GM19025 (cell line): ENCODE measurements at regions not wholly inside any gene's neighbourhood (a gene's known extent, or its start where the extent isn't known, plus 50 kb on each side); places are given as distances from the start of the nearest gene placed in this dataset.

ENCODE experiments used
- ATAC-seq: cut with Tn5 transposase; IDR thresholded peaks from one replicate; pipeline ENCODE4 v1.9.1; 2021; ENCODE audit warnings: mild to moderate bottlenecking, low read depth, moderate library complexity; ENCODE audit not compliant: unreplicated experiment

DNA sequence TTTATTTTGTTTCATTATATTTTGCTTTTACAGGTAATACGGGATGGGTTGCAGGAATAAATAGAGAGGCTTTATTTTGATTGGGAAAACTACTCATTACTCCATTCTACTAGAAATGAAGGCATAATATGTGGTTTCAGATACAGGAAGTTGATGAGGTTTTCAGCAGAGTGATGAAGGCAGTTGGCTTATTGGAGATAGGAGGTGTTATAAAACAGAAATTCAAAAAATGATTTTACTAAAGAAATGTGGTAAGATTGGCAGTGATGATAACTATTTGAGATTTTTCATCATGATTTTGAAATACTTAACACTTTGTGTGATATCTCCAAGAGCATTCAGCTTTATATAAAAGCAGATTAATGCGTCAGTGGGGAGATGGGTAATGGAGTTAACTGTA, 1445.7 kb upstream of the CADM2 start:
- ATAC-seq, result no peak

- no peak for ATAC-seq
Observed at GRCh38 chr3:83513677-83514076, 1445.1 kb upstream of the CADM2 start.

DNA sequence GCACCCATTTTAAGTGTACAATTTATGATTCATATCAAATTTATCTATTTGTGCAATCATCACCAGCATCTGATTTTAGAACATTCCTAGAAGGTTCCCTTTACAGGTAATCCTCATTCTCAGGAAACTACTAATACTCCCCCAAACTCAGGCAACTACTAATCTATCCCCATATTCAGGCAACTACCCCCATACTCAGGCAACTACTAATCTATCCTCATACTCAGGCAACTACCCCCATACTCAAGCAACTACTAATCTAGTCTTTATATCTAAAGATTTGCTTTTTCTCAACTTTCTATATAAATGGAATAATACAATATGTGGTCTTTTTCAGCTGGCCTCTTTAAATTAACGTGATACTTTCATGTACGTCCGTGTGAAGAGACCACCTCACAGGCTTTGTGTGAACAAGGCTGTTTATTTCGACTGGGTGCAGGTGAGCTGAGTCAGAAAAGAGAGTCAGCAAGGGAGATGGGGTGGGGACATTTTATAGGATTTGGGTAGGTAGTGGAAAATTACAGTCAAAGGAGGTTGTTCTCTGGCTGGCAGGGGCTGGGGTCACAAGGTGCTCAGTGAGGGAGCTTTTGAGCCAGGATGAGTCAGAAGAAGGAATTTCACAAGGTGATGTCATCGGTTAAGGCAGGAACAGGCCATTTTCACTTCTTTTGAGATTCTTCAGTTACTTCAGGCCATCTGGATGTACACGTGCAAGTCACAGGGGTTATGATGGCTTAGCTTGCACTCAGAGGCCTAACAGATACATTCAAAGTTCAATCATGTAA, 1444.5 kb upstream of the CADM2 start:
- no peak for ATAC-seq

DNA sequence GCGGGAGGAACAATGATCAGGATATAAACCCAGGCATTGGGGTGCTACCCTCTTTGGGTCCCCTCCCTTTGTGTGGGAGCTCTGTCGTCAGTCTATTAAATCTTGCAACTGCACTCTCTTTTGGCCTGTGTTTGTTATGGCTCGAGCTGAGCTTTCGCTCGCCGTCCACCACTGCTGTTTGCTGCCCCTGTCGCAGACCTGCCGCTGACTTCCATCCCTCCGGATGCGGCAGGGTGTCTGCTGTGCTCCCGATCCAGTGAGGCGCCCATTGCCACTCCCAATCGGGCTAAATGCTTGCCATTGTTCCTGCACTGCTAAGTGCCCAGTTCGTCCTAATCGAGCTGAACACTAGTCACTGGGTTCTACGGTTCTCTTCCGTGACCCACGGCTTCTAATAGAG, 1443.7 kb upstream of the CADM2 start:
- ATAC-seq, result no peak

DNA sequence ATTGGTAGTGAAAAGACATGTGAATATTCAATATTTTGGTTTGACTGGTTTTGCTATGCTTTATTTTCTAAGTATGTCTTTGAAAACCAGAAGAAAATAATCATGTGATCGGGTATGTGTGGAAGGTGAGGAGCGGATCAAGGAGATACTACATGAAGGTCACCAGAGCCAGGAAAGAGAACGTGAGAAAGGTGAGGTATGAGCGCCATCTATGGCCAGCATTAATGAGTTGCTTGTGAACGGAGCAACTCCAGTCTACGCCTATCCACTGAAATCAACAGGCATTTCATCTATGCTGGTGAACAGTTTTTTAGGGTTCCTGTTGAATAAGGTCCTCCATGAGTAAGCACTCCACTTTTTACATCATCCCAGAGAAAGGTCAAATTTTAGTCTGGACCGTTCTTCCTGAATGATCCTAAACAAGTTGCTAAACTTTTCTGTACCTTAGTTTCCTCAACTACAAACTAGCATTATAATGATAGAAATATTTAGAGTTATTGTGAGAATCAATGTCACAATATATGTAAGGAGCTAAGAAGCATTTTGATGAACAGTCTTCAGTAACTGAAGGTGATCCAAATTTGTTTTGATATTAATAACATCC, 1435.2 kb upstream of the CADM2 start:
- ATAC-seq, result peak; percentile 74

DNA sequence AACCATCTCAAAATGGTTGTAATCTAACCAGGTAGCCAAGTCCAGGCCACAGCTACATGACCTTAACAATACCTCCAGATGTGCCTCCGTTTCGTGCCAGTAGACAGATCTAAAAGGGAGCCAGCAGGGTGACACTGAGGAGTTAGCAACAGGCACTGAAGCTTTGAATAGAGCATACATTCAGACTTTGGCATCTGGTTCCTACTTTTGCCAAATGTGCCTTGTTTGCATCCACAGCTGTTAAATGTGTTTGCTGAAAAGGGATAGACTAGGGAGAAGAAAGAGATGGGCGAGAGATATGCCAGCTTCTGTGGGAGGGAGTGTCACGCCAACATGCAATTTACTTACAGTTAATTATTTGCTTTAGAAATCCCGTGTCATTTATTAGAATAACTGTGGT, 1433.9 kb upstream of the CADM2 start:
- no peak for ATAC-seq

- no peak for ATAC-seq
Observed at GRCh38 chr3:83559082-83559481, 1399.7 kb upstream of the CADM2 start.

GRCh38 chr3:83567935-83568334, 1390.9 kb upstream of the CADM2 start:
- ATAC-seq, result no peak

DNA sequence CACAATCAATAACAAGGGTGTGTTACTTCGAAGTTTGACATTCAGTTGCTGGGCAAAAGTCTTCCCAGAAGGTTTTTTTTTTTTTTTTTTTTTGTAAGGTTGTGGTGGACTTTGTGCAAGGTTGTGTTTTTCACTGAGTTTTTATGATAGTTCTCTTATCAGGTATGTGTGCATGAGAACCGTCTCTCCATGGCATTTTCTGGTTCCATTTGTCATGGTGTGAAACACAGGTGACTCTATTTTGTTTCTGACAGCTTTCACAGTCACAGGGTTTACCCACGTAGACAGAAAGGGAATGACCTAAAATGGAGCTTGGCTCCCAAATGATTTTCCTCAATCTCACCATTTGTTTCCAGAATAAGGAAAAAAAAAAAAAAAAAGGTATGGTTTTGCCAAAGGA, 1377.2 kb upstream of the CADM2 start:
- ATAC-seq, result no peak

DNA sequence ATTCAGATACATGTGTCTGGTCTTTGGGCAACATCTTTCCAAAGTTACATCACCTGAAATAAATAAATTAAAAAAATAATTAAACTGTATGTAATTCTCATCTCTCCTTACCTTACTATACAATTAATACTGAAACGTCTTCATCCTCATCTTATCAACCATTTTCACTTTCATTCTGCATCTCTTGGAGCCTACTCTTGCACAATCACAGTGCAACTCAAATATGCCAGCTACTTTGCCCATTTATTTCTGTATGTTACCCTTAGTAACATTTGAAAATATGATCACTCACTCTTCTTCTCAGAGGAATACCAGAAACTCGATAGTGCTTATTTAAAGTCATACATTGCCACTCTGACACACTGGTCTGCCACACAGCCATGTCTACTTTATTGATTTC, 1357.1 kb upstream of the CADM2 start:
- ATAC-seq, result no peak

- ATAC-seq, result no peak
Observed at GRCh38 chr3:83622526-83622925, 1336.3 kb upstream of the CADM2 start.

- ATAC-seq, result no peak
Observed at GRCh38 chr3:83625261-83625660, 1333.5 kb upstream of the CADM2 start.

DNA sequence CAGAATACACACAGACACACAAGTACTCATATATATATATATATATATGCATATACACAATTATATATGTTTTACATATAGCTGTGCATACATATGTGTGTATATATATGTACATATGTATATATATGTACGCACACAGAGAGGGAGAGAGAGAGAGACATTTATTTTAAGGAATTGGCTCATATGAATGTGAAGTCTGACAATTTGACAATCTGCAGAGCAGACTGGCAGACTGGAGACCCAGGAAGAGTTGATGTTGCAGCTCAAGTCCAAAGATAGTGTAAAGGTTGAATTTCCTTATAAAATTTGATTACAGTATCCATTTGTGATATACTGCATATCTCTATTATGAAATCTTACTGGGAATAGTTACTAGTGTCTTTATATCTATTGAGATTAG, 1330.3 kb upstream of the CADM2 start:
- ATAC-seq, result no peak

GRCh38 chr3:83632526-83632925, 1326.3 kb upstream of the CADM2 start:
- ATAC-seq, result no peak

DNA sequence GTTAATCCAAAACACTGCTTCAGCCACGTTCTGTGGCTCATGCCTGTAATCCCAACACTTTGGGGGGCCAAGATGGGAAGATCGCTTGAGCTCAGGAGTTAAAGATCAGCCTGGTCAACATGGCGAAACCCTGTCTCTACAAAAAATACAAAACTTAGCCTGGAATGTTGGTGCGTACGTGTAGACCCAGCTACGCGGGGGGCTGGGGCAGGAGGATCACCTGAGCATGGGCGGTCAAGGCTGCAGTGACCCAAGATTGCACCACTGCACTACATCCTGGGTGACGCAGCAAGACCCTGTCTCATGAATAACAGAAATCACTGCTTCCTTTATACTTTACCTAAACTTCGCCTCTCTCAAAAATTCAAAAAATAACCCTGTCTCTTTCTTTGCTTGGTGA, 1325.0 kb upstream of the CADM2 start:
- ATAC-seq, result no peak

GRCh38 chr3:83649692-83650091, 1309.1 kb upstream of the CADM2 start:
- no peak for ATAC-seq

- no peak for ATAC-seq
Observed at GRCh38 chr3:83655083-83655482, 1303.7 kb upstream of the CADM2 start.

GRCh38 chr3:83662381-83662960, 1296.3 kb upstream of the CADM2 start:
- ATAC-seq, result no peak

GRCh38 chr3:83670416-83670815, 1288.4 kb upstream of the CADM2 start:
- no peak for ATAC-seq

DNA sequence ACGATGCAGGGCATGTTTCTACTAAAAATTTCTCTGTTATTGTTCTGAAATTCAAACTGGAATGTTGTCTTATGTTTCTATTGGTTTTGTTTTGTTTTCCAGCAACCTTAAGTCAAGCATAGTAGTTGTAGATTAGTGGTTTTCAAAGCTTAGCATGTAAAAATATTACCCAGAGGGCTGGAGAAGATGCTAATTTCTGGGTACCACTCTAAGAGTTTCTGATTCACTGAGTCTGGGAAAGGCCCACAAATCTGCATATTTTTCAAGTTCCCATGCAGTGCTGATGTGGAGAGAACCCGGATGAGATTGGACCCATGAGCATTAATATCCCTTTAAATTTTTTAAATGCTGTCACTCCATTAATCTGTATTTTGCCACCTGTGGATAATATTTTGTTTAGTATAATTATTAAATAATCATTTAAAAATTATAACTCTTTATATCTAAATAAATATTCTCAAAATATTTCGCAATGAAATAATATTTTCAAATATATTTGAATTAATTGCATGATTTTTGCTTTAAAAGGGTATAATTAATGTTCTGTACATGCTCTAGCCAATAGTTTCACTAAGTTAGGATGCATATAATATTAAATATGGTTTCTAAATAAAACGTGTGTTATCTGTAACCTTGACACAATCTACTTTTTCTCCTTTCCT, 1274.7 kb upstream of the CADM2 start:
- ATAC-seq, result no peak

- ATAC-seq, result no peak
Observed at GRCh38 chr3:83706669-83707068, 1252.1 kb upstream of the CADM2 start.
